ES-I3 (cell line): ENCODE measurements at regions not wholly inside any gene's neighbourhood (a gene's known extent, or its start where the extent isn't known, plus 50 kb on each side); places are given as distances from the start of the nearest gene placed in this dataset.
"Not testable (repeated sequence)": the region's sequence is repeated elsewhere in the genome, so short reads cannot be mapped to it uniquely, and the experiment has no call there.

Experiments
- H3K36me3 ChIP-seq: 2 replicates; pipeline ENCODE4 v1.6.1; 2013; ENCODE audit warnings: mild to moderate bottlenecking, low read length, control low read depth, moderate library complexity; ENCODE audit not compliant: insufficient read depth
- H3K4me1 ChIP-seq: 2 replicates; pipeline ENCODE4 v1.6.1; 2013; ENCODE audit warnings: mild to moderate bottlenecking, control low read depth, low read length; ENCODE audit not compliant: insufficient read depth
- H3K9ac ChIP-seq: 2 replicates; pipeline ENCODE4 v1.6.1; 2013; ENCODE audit warnings: low read depth, mild to moderate bottlenecking, low read length, moderate library complexity
- H3K9me3 ChIP-seq: 2 replicates; pipeline ENCODE4 v1.6.1; 2013; ENCODE audit warnings: mild to moderate bottlenecking, low read length, moderate library complexity; ENCODE audit not compliant: control insufficient read depth, insufficient read depth

- H3K9ac ChIP-seq, H3K9me3 ChIP-seq: not testable (repeated sequence)
- Histone ChIP-seq H3K4me1 (peaks cover 31% of the 10 kb centered on the region), H3K36me3 (peaks cover 26% of the 10 kb centered on the region)
Measured at GRCh38 chr9:97150471-97150870, 111.5 kb upstream of the CTSV start.

- peaks cover 34% of the 10 kb centered on the region for H3K4me1 ChIP-seq
- H3K36me3 ChIP-seq = peaks cover 32% of the 10 kb centered on the region
- H3K9ac ChIP-seq, H3K9me3 ChIP-seq: not testable (repeated sequence)
Measured at GRCh38 chr9:97148428-97148827, 109.5 kb upstream of the CTSV start.

- not testable (repeated sequence) for H3K9me3 ChIP-seq, H3K9ac ChIP-seq
- H3K4me1 ChIP-seq = peaks cover 34% of the 10 kb centered on the region
- H3K36me3 ChIP-seq = peaks cover 30% of the 10 kb centered on the region
Measured at GRCh38 chr9:97145680-97146079, 106.7 kb upstream of the CTSV start.

DNA sequence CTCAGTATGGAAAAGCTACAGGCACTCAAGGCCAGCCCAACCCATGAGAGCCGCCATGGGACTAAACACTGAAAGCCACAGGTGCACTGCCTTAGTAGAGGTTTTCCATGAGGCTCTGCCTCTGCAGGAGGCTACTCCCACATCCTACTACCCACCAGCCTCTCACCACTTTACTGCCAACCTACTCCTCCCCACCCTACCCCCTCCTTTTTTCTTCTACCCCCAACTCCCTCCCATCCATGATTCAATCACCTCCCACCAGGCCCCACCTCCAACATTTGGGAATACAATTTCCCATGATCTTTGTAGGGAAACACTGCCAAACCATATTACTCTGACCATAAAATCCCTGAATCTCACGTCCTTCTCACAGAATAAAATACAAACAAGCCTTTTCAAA lies 101.6 kb upstream of the CTSV start:
- peaks cover 4% of the 10 kb centered on the region; the same call in 1 of the 2 replicates for H3K4me1 ChIP-seq
- H3K9ac ChIP-seq = no peak overlapping the region
- no peaks in the 10 kb centered on the region for H3K9me3 ChIP-seq
- H3K36me3 ChIP-seq = peaks cover 24% of the 10 kb centered on the region

DNA sequence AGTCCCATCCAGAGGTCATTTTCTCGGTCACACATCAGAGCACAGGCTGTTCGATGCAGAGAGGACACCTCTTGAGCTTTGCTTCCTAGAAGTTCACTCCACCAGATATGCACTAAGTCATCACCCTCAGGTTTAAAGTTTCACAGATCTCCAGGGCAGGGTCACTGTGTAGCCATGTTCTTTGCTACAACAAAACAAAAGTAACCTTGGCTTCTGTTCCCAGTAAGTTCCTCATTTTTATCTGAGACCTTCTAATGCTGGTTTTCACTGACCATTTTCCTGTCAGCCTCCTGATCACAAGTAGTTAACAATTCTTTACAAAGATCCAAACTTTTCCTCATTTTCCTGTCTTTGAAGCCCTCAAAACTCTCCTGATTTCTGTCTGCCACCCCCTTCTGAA lies 97.5 kb upstream of the CTSV start:
- no peak overlapping the region for H3K9ac ChIP-seq
- no peaks in the 10 kb centered on the region; the same call in 1 of the 2 replicates for H3K9me3 ChIP-seq
- H3K4me1 ChIP-seq = no peaks in the 10 kb centered on the region
- H3K36me3 ChIP-seq = peaks cover 4% of the 10 kb centered on the region; the same call in 1 of the 2 replicates

GRCh38 chr9:97133966-97134365 lies 95.0 kb upstream of the CTSV start:
- H3K9ac ChIP-seq, H3K4me1 ChIP-seq, H3K36me3 ChIP-seq, H3K9me3 ChIP-seq: not testable (repeated sequence)

DNA sequence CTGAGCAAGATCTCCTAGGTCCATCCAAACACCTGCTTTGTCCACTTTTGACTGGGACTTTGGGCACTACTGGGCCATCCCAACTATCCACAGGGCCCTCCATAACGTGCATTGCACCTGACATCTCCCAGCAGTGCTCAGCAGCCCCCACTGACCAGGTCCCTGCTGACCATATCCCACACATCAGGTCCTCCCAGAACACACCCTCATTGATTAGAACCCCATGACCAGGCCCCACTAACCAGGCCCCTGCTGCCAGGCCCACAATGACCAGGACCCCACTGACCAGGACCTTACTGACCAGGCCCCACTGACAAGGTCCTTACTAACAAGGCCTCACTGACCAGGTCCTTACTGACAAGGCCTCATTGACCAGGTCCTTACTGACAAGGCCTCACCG lies 93.9 kb upstream of the CTSV start:
- Histone ChIP-seq H3K4me1 (no peaks in the 10 kb centered on the region), H3K9ac (no peak overlapping the region), H3K36me3 (peaks cover 13% of the 10 kb centered on the region; the same call in 1 of the 2 replicates), H3K9me3 (no peaks in the 10 kb centered on the region; the same call in 1 of the 2 replicates)

GRCh38 chr9:97130864-97131263 lies 91.9 kb upstream of the CTSV start:
- not testable (repeated sequence) for H3K9me3 ChIP-seq, H3K4me1 ChIP-seq, H3K36me3 ChIP-seq, H3K9ac ChIP-seq

DNA sequence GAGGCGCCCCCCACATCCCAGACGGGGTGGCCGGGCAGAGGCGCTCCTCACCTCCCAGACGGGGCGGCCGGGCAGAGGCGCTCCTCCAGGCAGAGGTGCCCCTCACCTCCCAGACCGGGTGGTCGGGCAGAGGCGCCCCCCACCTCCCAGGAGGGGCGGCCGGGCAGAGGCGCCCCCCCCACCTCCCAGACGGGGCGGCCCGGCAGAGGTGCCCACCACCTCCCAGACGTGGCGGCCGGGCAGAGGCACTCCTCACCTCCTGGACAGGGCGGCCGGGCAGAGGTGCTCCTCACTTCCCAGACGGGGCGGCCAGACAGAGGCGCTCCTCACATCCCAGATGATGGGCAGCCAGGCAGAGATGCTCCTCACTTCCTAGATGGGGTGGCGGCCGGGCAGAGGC lies 91.4 kb upstream of the CTSV start:
- H3K36me3 ChIP-seq, H3K9ac ChIP-seq, H3K9me3 ChIP-seq, H3K4me1 ChIP-seq: not testable (repeated sequence)

DNA sequence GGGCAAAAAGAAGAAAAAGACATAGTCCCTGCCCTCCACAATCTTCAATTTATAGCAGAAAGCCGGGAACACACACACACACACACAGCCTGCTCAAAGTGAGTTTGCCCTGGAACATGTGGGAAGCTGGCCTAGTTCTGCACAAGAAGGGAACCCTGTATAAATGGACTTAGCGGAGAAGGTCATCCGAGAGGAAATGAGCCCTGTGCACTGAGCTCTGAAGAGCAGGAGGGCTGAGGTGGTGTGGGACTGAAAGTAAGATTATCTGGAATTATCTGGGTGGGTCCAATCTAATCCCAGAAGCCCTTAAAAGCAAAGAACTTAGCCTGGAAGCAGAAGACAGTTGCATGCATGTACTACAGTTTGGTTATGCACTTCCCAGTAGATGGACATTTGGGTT lies 90.0 kb upstream of the CTSV start:
- no peaks in the 10 kb centered on the region; the same call in 1 of the 2 replicates for H3K9me3 ChIP-seq
- no peak overlapping the region for H3K9ac ChIP-seq
- H3K4me1 ChIP-seq = no peaks in the 10 kb centered on the region
- H3K36me3 ChIP-seq = peaks cover 10% of the 10 kb centered on the region; the same call in 1 of the 2 replicates

- Histone ChIP-seq H3K9ac (no peak overlapping the region), H3K4me1 (no peaks in the 10 kb centered on the region), H3K9me3 (no peaks in the 10 kb centered on the region), H3K36me3 (peaks cover 11% of the 10 kb centered on the region; the same call in 1 of the 2 replicates)
Measured at GRCh38 chr9:97124256-97124655, 85.3 kb upstream of the CTSV start.

GRCh38 chr9:97110696-97111095 lies 71.8 kb upstream of the CTSV start:
- H3K9ac ChIP-seq = no peak overlapping the region
- no peaks in the 10 kb centered on the region for H3K4me1 ChIP-seq
- H3K36me3 ChIP-seq = no peaks in the 10 kb centered on the region; the same call in 1 of the 2 replicates
- no peaks in the 10 kb centered on the region for H3K9me3 ChIP-seq

DNA sequence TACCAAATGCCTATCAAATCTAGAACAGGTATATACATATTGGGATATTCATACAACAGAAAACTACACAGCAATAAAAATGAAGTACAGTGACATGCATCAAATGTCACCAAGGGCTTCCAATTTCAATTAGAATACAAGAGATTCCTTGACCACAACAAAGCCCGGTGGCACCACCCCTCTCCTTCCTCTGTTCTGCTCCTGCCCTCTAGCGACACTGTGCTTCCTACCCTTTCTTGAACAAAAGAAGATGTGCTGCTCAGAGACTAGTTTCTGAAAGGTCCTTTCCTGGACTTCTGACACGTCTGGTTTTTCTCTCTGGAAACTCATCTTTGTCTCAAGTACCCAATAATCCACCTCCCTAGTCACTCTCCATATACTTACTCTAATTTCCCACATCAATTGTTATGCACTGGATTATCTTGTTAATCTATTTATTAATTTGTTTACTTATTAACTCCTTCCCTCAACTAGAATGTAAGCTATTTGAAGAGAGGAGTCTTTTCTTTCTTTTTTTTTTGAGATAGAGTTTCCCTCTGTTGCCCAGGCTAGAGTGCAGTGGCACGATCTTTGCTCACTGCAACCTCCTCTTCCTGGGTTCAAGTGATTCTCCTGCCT lies 70.4 kb upstream of the CTSV start:
- H3K9ac ChIP-seq = no peak overlapping the region
- H3K4me1 ChIP-seq = no peaks in the 10 kb centered on the region
- H3K36me3 ChIP-seq = no peaks in the 10 kb centered on the region
- no peaks in the 10 kb centered on the region for H3K9me3 ChIP-seq

DNA sequence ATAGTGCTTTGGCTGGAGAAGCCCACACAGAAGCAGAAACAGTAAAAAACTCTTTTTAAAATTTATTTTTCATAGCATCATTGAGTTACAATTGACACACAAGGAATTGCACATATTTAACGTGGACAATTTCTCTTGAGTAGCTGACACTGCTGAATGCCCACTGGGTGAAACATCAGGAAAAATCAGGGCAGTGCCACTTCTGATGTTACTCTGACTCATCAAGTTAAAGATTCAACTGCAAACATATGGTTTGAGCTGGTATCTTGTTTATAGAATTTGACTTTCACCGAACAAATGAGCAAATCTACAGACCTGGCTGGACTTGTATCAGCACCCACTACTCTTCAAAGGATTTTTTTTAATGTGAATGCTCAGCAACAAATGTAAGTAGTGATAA lies 66.3 kb upstream of the CTSV start:
- not testable (repeated sequence) for H3K9me3 ChIP-seq, H3K4me1 ChIP-seq

GRCh38 chr9:97103613-97104383 lies 64.9 kb upstream of the CTSV start:
- not testable (repeated sequence) for H3K9ac ChIP-seq, H3K9me3 ChIP-seq, H3K4me1 ChIP-seq, H3K36me3 ChIP-seq

More for the DNA sequence above, 66.3 kb upstream of the CTSV start:
- H3K9ac ChIP-seq, H3K36me3 ChIP-seq: not testable (repeated sequence)
